IPS-NIHi7 (cell line): ENCODE measurements at regions not wholly inside any gene's neighbourhood (a gene's known extent, or its start where the extent isn't known, plus 50 kb on each side); places are given as distances from the start of the nearest gene placed in this dataset.
A peak's percentile ranks its signal among the peaks of the same experiment; 100 is the strongest.

ENCODE experiments used
- DNase-seq: peaks from one replicate; pipeline ENCODE4 v3.0.0; 2012; ENCODE audit warnings: mixed read lengths; ENCODE audit errors: extremely low spot score

DNA sequence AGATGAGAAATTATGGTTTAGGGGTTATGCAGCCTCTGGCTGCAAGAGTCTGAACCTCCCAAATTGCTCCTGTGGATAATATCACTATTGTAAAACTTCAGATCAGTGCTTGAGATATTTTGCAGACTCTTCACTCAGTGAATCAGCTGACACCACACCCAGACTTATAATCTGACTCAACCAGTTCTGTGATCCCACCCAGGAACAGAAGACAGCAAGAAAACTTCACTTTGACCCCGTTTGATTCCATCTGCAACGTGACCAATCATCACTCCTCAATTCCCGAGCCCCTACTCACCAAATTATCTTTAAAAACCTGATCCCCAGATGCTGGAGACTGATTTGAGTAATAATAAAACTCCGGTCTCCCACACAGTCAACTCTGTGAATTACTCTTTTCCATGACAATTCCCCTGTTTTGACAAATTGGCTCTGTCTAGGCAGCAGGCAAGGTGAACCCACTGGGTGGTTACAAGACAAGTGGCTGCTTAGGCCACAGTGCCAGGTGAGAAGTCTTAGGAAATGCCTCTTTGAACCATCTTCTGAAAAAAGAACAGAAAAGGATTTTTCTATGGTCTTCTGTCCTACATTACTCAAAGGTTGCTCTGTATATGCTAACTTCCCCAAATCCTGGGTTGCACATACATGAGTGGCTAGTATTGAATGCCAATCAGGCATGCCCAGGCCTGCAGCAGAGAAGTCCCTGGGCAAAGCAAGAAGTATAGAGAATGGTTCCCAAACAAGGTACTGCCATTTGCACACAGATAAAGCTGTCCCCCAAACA is 588.0 kb downstream of the PRELID2 start:
- no peak for DNase-seq

DNA sequence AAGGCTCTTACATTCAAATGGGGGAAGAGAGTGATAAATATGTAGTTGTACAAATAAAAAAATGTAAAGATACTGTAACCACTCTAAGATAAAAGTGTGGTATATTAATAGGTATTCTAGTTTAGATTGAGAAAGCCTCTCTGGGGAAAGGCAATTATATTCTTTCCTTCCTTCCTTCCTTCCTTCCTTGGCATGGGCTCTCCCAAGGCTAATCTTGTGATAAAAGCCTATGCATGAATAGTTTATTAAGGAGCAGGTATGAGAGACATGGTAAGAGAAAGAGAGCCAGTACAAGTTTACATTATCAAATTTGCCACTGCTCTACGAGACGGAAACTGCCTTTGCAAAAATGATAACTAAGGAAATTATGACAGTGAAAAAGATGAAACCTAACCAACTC is 588.8 kb downstream of the PRELID2 start:
- DNase-seq, result no peak

DNA sequence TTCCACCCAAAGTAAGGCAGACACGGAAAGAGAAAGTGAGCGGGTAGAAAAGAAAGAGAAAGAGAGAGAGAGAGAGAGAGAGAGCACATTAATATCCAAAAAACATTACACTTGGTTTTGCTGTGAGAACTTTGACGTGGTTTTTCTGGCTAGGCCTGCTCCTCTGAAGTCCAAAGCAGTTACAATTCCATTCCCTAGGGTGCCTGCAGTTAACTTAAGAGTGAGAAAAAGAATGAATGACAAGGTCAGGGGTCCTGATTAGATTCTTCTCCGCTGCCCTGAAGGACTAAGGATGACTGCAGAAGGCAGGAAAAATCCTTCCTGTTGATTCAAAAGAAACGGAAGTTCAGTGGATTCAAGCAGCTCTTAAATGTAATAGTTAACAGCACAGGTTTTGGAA is 589.8 kb downstream of the PRELID2 start:
- peak; percentile 39 for DNase-seq

DNA sequence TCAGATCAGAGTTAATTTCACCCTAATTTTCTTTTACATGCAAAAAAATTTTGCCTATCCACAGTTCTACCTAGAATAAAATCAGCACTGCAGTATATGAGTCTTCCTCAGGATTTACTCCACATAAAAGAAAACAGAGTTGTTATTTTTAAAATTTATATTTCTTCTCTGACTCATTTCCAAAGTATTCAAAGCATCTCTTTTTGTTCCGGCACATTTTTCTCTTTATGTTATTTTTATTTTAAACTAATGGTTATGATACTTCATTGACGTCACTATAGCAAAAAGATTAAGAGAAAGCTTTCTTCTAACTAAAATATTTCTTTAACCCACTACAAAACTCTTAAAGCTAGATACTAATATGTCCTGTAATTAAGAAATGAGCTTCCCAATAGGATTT is 590.4 kb downstream of the PRELID2 start:
- no peak for DNase-seq

DNA sequence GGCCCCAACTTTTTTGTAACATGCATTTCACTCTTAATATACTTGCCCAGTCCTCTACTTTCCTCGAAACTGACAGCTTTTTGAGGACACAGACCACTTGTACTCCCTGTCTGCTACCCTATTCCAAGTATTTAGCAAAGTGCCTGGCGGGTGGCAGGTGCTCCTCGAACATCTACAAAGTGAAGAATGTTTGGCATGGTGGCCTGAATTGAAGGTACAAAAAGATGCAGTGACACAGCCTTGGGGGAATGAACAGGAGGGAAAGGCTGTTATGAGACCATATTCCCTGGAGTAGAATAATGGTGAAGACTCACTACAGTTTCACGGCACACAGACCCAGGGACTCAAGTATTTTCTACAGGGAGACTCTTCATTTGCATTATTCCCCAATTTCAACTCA is 590.9 kb downstream of the PRELID2 start:
- no peak for DNase-seq

DNA sequence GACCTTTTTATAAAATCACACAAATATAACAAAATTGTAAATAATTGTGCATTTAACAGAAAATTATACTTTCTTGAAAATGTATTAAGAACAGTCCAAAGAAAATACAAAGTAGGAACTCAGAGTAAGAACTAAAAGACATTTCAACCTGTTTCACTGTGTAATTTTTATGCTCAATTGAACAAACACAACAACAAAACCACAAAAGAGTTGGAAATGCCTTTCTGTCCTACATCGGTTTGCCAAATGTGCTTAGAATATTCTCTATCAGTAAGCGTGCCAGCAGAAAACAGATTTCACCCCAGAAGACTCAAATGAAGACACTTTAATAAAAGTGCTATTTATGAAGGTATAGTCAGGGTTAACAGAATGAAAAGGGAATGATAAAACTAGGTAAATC is 592.1 kb downstream of the PRELID2 start:
- DNase-seq, result no peak

DNA sequence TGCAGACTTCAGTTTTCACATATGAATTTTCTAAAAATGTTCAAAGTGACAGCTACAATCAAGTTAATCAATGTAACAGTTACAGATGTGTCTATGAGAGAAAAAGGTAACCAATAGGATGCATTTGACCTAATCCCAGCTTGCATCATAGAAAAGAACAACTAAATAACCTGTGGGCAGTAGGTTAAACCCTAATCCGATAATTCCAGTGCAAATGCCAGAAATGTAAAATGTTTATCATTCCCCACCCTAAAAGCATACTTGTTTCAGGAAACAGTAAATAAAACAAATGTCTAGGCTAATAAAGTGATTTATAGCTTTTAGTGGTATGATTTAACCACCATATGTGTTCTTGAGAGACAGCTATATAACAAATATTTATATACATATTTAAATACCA is 592.6 kb downstream of the PRELID2 start:
- DNase-seq, result no peak

DNA sequence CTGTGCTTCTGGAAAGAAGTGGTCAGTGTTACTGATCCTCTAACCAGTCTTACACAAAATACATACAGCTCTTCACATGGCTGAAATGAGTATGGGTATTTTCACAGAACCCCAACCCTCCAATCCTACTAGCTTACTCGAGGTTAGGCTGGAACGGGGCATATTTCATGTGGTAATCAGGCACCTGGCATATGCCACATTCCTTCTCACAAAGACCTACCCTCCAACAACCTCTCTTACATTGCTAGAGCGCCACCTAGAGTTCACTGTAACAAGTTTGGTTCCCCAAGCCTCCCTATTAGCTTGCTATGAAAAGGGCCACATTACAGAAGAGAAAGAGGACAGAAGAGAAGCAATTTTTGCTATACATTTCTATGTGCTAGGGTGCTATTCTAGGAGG is 597.3 kb downstream of the PRELID2 start:
- peak; percentile 63 for DNase-seq

DNA sequence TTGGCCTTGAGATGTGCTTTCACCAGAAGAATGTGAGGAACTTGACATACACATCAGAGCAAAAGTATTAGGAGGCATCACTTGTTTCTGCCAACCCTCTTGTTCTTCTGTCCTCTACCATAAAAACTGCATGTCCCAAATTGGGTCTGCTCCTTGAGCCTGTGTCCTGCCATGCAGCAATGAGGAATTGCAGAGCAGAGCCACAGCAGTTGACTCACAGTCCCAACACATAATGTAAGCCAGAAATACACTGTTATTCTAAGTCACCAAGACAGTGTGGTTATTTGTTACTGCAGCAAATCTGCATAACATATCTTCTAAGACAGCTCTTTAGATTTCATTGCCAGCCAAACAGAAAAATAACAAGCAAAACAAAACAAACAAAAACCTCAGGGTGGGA is 598.2 kb downstream of the PRELID2 start:
- DNase-seq, result no peak

DNA sequence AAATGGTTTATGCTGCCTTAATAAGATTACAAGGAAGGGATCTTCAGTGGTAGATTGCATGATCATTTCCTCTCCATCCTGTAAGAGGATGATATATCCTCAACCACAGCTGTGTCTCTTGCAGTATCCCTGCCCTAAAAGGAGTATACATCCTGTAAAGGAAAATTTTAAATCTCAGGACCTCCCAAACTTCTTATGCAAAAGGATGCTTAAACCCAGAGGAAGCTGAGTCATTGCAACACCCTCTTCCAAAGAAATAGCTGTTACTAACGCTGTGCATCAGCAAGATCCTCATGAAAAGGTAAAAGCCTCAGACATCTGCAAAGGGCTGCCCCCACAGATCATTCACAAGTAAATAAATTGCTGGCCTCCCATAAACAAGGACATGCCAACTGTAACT is 599.0 kb downstream of the PRELID2 start:
- DNase-seq, result no peak

DNA sequence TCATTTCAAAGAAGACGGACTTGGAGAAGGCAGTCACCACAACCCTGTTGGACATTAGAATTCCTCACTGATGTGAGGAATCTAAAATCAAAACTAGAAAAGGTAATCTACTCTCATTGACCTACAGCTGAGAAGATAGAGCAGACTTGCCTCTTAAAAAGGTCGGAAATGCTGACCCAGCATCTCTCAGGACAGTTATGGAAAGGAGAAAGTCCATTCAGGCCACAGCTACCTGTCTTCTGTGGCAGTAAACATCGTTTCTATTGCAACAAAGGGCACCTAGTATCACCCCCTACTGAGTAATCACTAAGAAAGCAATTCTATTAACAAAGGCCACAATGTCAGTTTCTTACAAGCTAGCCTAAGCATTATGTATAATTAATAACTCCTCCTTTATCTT is 601.7 kb downstream of the PRELID2 start:
- DNase-seq, result no peak

DNA sequence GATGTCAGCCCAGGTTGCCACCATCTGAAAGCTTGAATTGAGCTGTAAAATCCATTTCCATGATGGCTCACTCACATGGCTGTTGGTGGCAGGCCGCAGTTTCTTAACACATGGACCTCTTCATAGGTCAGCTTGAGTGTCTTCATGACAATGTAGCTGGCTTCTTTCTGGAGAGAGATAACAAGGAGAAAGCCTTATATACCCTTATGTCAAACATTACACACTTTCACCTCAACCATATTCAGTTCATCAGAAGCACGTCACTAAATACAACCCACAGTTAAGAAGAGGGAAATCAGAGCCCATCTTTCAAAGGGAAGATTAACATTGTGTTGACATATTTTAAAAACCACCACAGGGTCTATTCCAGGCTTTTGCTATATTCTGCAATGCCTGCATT is 604.4 kb downstream of the PRELID2 start:
- DNase-seq, result no peak

DNA sequence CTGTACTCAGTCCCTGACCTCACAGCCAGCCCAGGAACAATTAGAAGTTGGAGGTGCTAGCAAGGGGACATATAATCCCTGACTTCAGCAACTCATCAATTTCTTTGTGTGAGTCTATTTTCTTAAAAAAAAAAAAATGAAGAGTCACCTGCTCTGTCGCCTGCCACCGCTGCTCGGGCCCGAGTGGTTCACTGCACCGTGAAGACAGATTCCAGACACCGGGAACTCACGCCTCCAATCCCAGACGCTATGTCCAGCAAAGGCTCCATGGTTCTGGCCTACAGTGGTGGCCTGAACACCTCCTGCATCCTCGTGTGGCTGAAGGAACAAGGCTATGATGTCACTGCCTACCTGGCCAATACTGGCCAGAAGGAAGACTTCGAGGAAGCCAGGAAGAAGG is 606.6 kb downstream of the PRELID2 start:
- DNase-seq, result no peak

DNA sequence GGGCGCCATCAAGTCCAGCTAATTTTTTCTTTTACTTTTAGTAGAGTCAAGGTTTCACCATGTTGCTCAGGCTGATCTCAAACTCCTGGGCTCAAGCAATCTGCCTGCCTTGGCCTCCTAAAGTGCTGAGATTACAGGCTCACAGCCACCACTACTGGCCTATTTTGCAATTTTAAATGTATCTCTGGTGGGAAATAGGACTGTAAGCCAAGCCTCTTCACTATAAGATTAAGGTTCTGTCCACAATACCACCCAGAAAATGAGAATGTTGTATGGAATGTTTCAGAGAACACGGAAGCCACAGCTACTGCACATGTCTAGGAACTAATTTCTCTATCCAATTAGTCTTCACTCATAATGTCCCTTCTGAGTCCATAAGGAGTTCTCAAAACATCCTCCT is 607.3 kb downstream of the PRELID2 start:
- DNase-seq, result no peak

DNA sequence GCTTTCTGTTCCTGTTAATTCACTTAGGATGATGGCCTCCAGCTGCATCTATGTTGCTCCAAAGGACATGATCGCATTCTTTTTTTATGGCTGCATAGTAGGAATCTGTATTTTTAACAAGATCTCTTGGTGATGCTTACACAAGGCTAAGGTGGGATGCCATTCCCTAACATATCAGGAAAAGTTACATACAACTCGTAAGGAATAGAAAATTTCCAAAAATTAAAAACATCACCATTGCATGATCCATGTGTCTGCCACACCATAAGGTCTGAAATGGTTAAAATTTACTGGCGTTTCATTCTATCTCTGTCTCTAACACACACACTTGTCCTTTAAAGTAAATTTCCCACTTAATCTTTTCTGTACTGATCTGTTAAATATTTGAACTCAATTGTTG is 608.4 kb downstream of the PRELID2 start:
- no peak for DNase-seq

DNA sequence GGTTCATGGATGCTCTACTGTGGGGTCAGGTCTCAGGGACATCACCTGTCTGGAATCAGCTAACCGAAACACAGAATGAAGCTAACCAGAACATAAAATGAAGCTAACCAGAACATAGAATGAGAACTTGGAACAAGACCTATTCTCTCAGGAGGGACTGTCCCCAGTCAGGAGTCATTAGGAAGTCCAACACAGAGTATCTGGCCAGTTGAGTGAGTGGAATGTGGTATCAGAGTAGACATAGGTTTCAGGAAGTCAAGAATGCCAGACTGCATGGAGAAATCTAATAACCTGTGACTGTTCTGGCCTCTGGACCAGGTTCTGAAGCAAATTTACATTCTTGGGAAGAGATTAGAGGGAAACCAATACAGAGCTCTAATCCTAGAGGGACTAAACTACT is 609.6 kb downstream of the PRELID2 start:
- no peak for DNase-seq

DNA sequence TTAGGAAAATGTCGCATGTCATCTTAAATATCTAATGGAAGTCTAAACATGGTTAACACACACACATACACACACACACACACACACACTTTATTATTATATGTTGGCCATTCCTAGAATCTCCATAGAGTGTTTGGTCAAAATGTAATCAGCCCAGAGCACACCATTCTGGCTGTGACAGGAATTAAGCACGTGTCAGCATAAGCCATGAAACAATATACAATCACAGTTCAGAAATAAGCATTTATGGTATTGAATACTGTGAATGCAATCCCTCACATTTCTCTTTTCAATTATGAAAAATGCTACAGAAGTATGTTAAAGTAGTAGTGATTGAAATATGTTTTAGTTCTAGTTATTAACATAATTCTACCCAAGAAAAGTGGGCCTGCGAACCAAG is 611.6 kb downstream of the PRELID2 start:
- DNase-seq, result no peak

DNA sequence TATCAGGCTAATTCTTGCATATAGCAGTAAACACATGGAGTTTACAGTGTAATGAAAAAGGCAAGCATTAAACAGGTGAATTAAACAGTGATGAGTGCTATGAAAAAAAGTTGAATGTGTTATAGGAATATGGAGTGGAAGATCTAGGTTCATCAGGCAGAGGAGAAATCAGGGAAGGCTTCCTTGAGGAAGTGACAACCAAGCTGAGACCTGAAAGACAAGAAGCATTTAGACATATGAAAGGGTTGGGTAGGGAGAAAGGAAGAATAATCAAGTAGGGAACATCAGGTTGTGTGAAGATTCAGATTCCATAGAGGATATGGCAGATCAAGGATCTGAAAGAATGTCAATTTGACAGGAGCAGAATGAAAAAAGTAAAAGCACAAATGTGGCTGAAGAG is 612.5 kb downstream of the PRELID2 start:
- no peak for DNase-seq

DNA sequence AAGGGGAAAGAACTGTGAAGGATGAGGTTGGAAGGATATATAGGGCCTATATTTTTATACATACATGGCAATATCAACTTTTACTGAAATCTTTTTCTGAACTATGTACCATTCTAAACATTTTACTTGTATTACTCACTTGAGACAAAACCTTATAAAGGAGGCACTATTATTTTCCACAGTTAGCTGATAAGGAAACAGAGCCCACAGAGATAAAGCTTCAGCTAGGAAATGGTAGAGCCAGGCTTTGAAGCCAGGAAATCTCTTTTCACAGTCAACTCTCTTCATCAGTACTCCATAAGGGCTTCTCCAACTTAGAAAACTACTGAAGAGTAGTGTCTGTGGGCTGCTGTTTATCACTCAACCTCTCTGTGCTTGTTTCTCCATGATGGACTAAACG is 613.7 kb downstream of the PRELID2 start:
- DNase-seq, result no peak

DNA sequence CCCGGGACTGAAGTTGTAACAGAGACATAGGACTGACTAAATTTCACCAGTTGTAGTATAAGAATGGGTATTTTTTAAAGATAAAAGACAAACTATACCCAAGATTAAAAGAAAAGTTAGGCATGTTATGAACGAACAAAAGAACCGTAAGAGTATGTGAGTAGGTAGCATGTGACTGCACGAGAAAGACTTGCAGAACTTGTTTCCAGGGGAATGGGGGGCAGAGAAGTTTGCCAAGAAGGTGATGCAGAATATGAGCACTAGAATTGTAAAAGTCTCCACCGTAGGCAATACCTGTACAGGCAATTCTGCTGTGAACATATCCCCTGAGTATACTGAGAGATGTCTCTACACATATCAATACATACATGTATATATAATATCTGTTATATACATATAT is 614.7 kb downstream of the PRELID2 start:
- no peak for DNase-seq

DNA sequence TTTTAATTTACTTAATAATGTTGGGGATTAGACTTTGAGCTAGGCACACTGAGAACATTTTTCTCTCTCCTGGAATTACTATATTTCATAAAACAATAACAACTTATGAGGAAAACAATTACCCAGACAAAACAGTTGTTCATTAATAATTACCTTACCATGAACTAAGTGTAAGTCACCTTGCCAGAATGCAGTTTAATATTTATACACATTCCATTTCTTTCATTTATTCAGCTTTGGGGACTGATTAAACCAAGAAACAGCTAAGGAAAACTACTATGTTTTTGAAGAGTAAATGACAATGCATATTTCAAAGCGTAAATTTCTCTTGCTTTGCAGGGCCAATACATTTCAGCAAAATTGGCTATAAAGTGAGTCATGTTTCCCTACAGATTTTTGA is 616.2 kb downstream of the PRELID2 start:
- DNase-seq, result no peak

DNA sequence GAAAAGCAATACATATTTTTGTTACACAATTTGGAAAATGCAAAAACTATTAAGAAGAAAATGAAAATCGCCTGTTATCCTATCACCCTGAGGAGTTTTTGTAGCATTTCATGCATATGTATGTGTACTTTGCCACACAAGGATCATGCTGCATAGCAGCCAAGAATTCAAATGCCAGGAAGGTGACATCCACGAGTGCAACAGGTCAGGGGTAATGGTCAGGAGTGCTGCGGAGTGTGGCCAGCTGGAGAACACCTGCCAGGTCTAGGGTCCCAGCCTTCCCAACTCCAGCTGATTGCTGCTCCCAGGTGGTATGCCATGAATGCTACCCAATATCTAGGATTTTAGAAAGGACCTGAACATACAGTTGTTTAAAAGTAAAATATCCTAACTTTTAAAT is 617.1 kb downstream of the PRELID2 start:
- DNase-seq, result no peak

DNA sequence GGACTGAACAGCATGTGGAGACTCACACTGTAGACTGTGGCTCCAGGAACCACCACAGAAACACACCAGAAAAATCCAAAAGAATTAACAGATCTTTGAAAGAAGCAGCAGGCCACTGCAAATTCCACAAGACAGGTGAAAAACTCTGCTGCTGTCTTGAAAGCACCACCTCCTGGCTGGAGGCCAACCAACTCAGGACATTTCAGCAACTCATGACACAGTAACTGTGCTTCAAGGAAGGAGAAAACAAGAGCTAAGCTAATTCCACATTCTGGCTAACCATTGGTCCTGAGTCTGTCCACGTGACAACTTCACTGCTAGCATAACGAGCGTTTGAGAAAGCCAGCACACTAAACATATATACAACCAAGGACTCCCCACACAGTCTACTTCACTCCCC is 625.1 kb downstream of the PRELID2 start:
- DNase-seq, result no peak

DNA sequence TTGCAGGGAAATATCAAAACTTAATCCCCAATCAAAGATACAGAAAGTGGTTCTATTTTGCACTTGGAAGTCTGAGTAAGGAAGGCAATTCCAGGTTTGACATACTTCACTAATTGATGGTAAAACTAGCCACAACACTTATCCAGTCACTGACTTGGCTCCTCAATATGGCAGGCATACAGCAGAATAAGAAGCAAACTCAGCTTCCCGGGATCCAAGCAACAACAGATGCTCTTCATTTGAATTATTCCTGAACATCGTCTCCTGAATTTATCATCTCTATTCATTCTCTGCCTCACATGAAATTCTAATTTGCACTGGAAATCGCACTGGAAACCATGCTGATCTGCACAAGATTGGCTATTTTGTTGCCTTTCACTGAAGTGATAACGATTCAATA is 629.6 kb downstream of the PRELID2 start:
- no peak for DNase-seq
